Brain microvascular endothelial cell (primary cell): ENCODE measurements at regions not wholly inside any gene's neighbourhood (a gene's known extent, or its start where the extent isn't known, plus 50 kb on each side); places are given as distances from the start of the nearest gene placed in this dataset.

Experiments
- DNase-seq: peaks from one replicate; pipeline ENCODE4 v3.0.0-alpha.2; 2020
- H3K27ac ChIP-seq: fragments of 250-450 bp; sonication (Bioruptor Pico); 2 replicates; pipeline ENCODE4 v1.5.1; 2020; ENCODE audit warnings: mild to moderate bottlenecking, moderate library complexity
- H3K27me3 ChIP-seq: fragments of 250-450 bp; sonication (Bioruptor Pico); replicated peaks from 2 replicates; pipeline ENCODE4 v1.5.1; 2020; ENCODE audit warnings: mild to moderate bottlenecking
- H3K36me3 ChIP-seq: fragments of 250-450 bp; sonication (Bioruptor Pico); replicated peaks from 2 replicates; pipeline ENCODE4 v1.5.1; 2020; ENCODE audit warnings: mild to moderate bottlenecking
- H3K4me3 ChIP-seq: 2 replicates; pipeline ENCODE4 v1.5.1; 2011; ENCODE audit warnings: low read depth, mild to moderate bottlenecking, control low read depth, low read length, moderate library complexity
- in situ Hi-C: cut with HindIII; loops from 2 replicates; pipeline ENCODE4 v1.10.0; 2017; ENCODE audit warnings: low sequenced_read_pairs, low pct_ligation_motif_present
- TF ChIP-seq, protein P1 (sequence below): IDR thresholded peaks from 2 replicates; pipeline ENCODE4 v1.5.1; 2011; ENCODE audit warnings: low read depth, mild to moderate bottlenecking, moderate library complexity, low read length, control low read depth, inconsistent platforms; ENCODE audit errors: missing control alignments

DNA sequence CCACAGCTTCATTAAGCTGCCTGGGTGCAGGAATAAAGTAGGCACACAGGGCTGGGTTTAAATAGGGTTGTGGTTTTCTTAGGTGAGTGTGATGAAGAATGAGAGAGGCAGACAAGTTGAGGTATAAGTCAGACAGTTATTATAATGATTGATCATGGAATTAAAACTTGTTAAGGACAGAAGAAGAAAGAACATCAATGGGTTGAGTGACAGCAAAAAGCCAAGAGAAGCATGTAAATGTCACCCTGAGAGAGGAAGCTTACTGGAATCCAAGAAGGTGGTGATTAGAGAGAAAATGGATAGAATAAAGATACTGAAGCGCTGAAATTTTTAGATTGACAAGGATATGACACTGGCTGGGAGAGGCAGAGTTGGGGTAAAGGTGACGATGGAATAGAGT, 325.2 kb upstream of the SLITRK1 start:
- TF ChIP-seq, protein P1, sequence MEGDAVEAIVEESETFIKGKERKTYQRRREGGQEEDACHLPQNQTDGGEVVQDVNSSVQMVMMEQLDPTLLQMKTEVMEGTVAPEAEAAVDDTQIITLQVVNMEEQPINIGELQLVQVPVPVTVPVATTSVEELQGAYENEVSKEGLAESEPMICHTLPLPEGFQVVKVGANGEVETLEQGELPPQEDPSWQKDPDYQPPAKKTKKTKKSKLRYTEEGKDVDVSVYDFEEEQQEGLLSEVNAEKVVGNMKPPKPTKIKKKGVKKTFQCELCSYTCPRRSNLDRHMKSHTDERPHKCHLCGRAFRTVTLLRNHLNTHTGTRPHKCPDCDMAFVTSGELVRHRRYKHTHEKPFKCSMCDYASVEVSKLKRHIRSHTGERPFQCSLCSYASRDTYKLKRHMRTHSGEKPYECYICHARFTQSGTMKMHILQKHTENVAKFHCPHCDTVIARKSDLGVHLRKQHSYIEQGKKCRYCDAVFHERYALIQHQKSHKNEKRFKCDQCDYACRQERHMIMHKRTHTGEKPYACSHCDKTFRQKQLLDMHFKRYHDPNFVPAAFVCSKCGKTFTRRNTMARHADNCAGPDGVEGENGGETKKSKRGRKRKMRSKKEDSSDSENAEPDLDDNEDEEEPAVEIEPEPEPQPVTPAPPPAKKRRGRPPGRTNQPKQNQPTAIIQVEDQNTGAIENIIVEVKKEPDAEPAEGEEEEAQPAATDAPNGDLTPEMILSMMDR = no peak
- Histone ChIP-seq H3K27me3 (no peaks in the 10 kb centered on the region), H3K27ac (no peak overlapping the region), H3K4me3 (no peak overlapping the region), H3K36me3 (no peaks in the 10 kb centered on the region)
- in situ Hi-C loops = no loop called here
- no peak for DNase-seq

DNA sequence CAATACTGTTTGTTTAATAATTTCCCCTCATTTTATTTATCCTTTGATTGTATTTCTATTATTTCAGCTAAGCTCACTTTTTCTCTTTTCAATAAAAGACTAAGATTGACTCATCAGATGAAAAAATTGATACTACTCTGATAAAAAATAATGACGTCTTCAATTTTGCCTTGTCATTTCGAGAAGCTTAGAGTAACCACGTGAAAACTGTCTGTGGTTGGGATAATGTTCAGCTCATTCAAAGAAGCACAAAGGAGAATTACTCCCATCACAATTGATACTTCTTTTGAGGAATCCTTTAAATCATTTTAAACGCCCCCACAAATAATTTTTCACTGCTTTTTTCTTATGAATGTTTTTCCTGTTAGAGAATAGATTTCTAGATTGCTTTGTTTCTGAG, 318.7 kb upstream of the SLITRK1 start:
- no peaks in the 10 kb centered on the region for H3K36me3 ChIP-seq
- H3K4me3 ChIP-seq = no peak overlapping the region
- H3K27ac ChIP-seq = no peak overlapping the region
- in situ Hi-C loops = no loop called here
- TF ChIP-seq, protein P1 = no peak
- H3K27me3 ChIP-seq = no peaks in the 10 kb centered on the region
- DNase-seq = no peak

DNA sequence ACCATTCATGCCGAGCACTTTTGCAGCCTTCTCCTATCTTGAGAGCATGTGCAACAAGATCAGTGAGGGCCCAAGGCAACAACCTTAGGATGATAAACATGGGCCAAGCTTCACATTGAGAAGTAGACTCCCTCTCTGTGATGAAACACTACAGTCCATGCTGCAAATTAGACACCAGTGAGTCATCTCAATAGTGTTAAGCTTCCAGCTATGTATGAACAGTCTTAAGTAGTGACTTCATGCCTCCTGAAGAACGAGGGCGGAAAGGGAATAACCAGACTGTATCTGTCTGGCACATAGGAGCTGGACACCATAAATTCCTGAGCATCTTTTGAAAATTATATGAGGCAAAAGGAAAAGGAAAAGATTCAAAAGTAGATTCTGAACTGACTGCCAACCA, 309.9 kb upstream of the SLITRK1 start:
- no peaks in the 10 kb centered on the region for H3K27me3 ChIP-seq
- DNase-seq = peak; percentile 79
- TF ChIP-seq, protein P1 = no peak
- no peaks in the 10 kb centered on the region for H3K36me3 ChIP-seq
- H3K27ac ChIP-seq = no peak overlapping the region
- H3K4me3 ChIP-seq = no peak overlapping the region
- in situ Hi-C loops = no loop called here

DNA sequence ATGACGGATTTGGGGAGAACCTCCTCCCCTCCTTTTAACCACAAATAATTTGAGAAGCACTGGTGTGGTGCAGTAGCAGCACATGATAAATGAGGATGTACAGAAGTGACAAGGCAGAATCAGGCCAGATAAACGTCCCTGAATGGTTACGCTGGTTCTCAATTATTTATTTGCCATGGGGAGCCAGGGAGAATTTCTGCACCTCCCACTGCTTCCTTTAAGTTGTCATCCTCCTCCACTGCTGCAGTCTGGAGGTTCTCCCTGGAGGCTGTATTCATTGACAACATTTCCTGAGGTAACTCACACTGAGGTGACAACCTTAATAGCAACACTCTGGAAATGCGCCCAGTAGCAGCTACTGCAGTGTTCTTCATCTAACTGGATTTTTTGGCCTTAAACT, 308.9 kb upstream of the SLITRK1 start:
- Histone ChIP-seq H3K36me3 (no peaks in the 10 kb centered on the region), H3K4me3 (no peak overlapping the region), H3K27me3 (no peaks in the 10 kb centered on the region), H3K27ac (no peak overlapping the region)
- in situ Hi-C loops = no loop called here
- no peak for DNase-seq
- TF ChIP-seq, protein P1 = no peak

DNA sequence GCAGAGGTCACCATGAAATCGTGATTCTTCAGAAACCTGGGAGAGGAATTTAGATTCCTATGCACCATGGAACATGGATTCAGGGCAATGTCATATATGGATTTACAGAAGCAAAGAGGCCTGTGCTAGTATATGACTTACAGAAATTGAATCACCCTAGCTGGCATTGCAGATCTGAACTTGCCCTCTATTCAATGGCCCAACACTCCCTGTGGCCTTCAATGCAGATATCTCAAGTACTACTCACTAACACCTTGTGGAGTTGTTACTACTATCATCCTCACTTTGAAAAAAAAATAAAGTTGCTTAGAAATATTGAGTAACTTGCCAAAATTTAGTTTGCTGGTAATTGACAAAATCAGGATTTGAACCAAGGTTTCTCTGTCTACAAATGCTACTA, 305.4 kb upstream of the SLITRK1 start:
- in situ Hi-C loops = no loop called here
- no peak overlapping the region for H3K4me3 ChIP-seq
- no peak for DNase-seq
- TF ChIP-seq, protein P1 = no peak
- H3K27me3 ChIP-seq = no peaks in the 10 kb centered on the region
- no peaks in the 10 kb centered on the region for H3K36me3 ChIP-seq
- H3K27ac ChIP-seq = no peak overlapping the region

DNA sequence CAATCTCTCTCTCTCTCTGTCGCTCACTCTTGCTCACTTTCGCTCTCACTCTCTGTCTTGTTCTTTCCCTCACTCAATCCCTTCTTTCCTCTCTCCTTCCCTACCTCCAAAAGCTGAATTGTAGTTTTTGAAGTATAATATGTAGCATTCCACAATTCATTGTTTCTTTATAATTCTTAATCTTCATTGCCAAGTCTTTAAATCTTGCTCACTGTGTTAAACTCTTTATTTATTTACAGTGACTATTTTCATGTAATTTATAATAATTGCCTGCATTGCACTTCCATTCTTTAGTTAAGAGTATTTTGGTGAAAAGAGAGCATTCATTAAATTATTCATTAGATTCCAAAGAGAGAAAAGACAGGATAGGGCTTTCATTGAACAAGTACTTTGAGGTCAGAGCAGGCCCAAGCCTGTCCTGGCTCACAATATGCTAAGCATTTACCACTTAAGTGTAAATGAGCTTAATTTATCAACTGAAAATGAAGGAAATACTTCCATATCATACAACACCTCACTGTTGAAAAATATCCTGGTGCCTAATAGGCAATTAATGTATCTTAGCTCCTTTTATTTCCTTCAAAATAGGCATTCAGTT, 257.4 kb upstream of the SLITRK1 start:
- Histone ChIP-seq H3K36me3 (no peaks in the 10 kb centered on the region), H3K27me3 (no peaks in the 10 kb centered on the region), H3K4me3 (no peak overlapping the region), H3K27ac (no peak overlapping the region)
- in situ Hi-C loops = no loop called here
- no peak for DNase-seq
- TF ChIP-seq, protein P1 = no peak
